T-helper 9 cell (primary cell): ENCODE measurements at regions not wholly inside any gene's neighbourhood (a gene's known extent, or its start where the extent isn't known, plus 50 kb on each side); places are given as distances from the start of the nearest gene placed in this dataset.

Experiments
- DNase-seq: peaks from one replicate; pipeline ENCODE4 v3.0.0-alpha.2; 2020

DNA sequence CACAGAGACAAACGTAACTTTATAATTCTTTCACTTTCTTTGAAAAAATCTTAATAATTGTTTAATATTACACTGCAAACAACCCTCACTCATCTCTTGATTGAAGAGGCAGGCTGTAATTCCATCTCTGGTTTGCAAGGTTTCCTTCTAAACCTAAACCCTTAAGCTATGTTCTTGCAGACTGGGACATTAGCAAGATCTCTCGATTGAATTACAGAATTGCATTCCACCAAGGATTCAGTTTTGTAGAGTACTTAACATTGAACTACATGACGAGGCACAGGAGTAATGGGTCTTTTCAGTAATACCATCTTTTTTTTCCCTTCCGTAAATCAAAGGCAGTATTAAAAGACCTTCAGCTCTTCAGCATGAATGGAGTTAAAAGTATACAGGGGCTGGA is 111.6 kb upstream of the EEF1E1 start:
- no peak for DNase-seq

DNA sequence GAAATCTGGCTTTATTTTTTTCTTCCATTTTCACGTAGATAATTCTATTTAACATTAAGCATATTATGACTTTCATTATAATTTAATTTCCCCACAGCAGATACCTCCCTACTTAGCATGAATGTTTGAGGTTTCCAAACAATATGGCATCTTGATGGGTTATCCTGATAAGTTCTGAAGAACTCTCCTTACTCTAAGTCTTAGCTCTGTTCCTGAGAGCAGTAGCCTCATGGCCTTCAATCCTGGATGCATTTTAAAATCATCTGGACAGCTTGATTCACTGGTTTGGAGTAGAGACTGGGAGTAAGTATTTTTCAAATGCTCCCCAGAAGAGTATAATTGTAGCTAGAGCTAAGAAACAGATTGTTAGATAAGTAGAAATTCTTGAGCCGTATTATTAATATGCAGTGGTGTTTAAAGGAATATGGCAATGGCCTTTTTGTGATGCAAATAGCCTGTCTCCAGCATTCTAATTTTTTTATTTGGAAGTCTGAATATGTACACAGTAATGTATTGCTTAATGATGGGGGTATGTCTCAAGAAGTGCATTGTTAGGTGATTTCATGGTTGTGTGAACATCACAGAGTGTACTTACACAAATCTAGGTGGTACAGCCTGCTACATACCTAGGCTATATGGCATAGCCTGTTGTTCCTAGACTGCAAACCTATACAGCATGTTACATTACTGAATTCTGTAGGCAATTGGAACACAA is 110.5 kb upstream of the EEF1E1 start:
- DNase-seq = no peak

DNA sequence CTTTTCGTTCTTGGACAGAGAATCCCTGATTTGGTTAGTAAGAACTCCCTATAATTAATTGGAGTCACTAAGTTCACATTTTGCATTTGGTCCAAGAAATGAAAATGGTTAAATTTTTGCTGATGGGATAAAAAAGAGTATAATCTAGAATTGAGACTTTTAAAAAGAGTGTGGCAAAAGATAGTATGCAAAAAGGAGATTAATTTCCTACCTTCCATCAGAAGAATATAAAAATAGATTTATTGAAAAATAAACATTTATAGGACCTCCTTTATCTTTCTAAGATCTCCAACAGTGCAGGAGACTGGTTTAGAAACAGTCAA is 105.5 kb upstream of the EEF1E1 start:
- DNase-seq = no peak

DNA sequence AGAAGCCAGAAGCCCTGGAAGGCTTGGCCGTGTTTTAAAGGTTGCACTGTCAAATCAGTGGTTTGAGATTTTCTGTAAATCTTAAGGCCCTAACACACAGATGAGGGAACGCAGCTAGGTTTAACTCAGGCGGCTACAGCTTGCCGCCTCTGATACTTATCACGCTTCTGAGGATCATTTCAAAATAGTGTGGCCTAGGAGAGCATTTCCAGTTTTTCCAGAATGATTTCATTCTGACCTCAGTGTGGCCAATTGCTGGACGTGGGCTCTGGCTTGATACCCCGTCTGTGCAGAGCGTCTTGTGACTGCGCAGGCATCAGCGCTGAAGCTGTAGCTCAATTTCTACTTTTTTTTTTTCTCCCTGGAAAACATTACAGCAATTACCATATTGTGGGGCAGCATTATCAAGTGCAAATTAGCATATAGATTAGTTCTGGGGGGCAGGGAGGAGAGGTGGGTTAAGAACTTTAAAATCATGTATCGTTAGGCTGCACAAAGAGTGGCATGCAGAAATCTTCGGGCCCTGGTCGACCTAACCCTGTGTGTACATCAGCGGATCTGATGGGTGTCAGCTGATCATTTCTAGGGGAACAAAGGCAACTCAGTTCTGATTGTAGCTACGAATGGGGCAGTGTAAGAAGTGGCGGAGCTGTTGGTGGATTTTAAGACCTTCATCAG is 105.0 kb upstream of the EEF1E1 start:
- no peak for DNase-seq

DNA sequence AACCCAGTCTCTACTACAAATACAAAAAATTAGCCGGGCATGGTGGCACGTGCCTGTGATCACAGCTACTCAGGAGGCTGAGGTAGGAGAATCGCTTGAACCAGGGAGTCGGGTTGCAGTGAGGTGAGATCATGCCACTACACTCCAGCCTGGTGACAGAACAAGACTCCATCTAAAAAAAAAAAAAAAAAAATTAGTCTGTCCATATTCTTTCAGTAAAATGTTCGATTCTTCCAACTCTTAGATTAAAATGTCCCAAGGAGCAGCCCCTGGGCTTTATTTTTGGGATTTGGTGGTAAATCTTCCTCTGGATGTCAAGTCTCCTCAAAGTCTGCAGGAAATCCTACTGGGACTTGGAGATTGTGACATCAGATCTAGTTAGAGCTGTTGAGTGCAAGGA is 101.0 kb upstream of the EEF1E1 start:
- DNase-seq = no peak

DNA sequence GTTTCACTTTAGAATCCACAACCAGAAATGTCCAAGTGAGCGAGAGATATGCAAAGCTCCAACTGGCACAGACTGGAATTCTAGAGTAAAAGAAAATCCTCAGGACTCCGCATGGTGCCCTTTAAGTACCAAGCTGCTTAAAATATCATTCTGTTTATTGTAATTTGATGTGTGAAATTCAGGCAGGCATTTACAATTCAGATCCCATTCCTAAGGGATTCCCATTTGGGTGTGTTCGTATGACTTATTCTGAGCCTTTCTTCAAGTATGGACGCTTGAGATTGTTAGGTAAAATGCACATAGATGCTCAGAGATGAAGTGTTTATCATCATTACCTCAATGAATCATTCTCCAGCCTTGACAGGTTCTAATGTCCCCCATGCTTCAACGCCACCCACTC is 99.3 kb upstream of the EEF1E1 start:
- no peak for DNase-seq

DNA sequence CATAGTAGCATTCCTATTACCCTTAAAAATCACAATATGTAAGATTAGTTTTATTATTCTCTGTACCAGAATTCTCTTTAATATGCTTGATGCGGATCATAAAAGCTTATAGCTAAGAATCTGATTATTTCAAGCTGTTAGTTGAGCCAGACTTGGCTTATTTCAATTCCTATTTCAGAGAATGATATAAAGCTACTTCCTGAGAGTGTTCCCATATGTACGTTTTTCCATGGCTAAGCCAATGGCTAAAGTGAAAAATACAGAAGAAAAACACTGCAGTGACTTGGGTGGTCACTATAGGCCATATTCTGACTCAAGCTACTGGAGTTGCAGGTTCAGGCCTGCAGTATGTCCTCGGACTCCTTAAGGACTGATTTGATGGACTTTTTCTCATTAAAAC is 97.9 kb upstream of the EEF1E1 start:
- DNase-seq = no peak

DNA sequence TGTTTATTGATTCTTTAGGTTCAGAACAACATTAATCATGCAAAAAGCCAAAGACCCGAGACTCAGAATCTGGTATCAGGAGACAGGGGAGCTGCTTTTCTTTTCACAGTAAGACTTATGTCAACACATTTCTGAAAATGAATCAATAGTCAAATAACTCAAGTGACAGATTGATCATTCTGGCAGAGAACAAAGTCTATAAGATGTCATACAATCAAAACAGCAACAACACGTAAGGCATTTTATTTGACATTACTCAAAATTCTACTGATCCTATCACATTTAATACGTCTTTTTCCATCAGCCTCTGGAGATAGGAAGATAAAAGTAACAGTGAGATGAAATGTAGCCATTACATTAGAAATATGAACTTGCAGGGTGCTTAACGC is 93.4 kb upstream of the EEF1E1 start:
- DNase-seq = no peak

DNA sequence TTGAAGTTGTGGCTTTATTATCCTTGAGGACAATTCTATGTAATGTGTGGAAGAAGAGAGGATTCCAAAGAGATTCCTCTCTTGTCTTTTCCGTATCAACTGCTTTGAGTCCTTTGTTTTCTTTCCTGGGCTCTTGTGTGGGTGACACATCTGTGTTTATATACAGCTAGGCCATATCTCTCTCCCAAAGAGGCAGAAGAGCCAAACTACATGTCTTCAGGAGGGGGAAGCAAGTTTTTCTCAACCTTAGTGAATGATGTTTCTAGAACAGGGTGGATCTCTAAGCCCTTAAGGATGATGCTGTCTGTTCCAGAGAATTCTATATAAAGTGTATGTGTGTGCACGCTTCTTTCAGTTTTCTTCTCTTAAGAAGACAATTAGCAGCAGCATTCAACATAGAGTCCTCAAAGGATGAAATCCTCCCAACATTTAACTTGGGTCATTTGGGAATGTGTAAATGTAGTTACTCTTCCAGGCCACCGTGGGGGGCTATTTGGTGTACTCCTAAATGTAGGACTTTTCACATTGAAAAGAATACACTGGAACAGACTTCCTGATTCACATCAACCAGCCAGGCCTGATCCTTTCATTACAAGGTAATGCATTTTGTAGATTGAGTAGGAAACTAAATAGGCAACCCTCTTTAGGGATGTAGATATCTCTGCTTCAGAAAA is 92.8 kb upstream of the EEF1E1 start:
- no peak for DNase-seq

DNA sequence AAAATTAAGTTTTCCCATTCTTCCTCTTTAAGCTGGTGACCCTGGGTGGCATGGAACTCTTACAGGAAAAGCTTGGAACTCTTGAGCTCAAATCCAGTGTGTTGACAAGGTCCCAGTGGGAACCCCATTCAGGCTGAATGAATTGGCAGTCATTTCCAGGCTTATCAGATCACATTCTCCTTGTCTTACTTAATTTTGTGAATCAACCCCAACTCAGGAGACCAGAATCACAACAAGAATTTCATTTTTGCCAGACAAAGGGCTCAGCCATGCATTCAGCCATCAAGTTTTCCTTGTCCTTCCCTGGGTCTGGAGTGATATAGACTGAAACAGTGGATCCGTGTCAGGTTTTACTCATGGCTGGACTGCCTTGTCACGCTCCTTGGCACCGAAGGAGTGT is 92.1 kb upstream of the EEF1E1 start:
- no peak for DNase-seq

DNA sequence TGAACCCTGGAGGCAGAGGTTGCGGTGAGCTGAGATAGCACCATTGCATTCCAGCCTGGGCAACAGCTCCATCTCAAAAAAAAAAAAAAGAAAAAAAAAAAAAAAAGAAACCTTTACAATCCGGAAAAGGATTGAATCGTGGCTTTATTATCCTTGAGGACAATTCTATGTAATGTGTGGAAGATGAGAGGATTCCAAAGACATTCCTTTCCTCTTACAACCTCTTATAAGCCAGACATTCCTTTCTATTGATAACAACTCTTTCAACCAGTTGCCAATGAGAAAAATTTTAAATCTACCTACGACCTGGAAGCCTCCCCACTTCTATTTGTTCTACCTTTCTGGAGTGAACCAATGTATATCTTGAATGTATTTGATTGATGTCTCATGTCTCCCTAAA is 91.2 kb upstream of the EEF1E1 start:
- DNase-seq = no peak

DNA sequence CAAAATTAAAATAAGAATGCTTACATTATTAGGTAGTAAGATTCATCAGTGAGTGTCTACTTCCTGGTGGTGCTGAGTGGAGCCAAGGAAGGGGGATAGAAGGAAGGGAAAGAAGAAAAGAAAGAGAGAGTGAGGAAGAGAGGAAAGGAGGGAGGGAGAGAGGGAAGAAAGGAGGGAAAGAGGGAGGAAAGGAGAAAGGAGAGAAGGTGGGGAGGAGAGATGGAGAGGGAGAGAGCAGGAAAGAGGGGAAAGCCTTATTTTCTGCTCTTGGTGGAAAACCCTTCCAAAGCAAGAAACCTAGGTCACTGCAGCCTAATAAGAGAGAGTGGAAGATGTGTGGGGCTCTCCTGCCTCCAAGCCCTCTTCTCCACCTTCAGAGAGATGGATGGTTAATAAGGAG is 90.2 kb upstream of the EEF1E1 start:
- DNase-seq = no peak

DNA sequence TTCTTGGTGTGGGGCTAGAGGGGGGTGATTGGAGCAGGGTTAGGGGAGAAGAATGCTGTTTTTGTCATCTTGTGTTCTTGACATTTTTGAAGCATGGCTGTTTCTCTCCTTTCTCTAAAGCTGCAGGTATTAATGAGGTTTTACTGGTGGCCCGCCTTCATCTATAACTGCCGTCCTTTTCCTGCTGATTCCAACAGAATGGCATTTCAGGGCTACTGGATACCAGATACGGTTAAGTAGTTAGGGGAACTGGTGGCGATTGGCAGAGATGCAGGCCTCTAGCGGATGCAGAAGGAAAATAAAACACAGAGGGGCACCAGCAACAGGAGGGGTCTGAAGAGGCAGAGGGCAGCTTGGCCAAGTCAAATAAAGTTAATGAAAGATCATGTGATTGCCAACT is 89.7 kb upstream of the EEF1E1 start:
- DNase-seq = no peak

DNA sequence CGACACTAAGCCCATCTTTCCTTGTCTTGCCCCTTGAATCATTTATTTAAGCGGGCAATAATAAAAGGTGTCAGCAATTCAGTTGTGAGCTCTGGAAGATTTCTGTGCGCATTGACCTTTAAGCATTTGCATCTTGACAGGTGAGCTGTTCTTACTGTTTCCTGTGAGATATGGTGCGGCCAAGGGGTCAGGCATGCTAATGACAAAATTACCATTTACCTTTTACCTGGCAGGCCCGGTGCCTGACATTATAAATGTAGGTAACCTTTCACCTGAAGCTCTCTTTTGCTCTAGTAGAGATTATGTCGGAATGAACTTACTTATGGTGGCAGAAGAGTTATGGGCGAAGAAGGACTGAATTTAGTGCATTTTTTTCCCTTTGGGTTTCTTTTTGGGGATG is 89.3 kb upstream of the EEF1E1 start:
- no peak for DNase-seq

DNA sequence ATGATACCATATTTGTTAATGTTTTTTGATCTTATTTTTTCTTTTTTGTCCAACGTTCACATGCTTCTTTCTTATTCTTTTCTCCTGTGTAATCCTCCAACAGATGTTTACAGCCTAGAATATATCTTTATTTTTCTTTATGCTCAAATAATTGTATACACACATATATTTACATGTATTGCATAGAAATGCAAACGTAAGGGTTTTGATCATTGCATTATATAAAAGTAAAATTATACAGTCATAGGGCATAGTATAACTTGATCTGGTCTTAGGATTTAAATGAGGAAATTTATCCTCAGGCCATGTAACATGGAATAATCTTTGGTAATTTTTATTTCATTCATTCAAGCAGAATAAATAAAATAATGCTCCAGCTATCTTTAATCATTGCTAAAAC is 84.9 kb upstream of the EEF1E1 start:
- no peak for DNase-seq

DNA sequence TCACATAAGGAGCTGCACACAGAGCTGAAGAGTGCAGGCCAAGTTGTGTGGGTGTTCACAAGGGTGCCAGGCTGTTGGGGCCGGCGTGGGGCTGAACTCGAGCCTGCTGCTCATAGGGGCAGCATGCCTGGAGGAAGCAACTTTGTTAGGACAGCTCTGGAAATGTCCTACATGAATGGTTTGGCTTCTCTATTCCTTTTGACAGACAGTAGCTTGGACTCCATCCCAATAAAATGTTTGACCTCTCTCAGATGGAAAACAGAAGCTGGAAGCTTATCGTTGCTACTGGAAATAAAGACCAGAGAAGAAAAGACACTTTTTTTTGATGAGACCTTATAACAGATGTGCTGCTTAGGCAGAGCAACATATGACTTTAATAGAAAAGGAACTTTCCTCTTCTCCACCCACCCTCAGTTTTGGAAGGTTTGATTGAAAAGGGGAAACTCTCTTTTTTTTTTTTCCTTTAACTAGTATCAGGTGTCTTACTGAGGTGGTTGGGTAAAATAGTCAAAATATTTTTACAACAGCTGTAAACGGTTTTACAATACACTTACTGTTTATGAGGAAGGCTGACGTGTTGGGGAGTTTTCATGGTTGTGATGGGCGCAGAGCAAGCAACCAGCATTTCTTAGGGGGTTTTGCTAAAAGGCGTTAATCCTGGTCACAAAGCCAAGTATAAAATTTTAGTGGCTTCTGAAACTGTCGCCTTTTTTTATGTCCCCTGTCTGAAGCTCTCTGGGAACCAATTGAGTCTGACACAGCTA is 80.7 kb upstream of the EEF1E1 start:
- no peak for DNase-seq

DNA sequence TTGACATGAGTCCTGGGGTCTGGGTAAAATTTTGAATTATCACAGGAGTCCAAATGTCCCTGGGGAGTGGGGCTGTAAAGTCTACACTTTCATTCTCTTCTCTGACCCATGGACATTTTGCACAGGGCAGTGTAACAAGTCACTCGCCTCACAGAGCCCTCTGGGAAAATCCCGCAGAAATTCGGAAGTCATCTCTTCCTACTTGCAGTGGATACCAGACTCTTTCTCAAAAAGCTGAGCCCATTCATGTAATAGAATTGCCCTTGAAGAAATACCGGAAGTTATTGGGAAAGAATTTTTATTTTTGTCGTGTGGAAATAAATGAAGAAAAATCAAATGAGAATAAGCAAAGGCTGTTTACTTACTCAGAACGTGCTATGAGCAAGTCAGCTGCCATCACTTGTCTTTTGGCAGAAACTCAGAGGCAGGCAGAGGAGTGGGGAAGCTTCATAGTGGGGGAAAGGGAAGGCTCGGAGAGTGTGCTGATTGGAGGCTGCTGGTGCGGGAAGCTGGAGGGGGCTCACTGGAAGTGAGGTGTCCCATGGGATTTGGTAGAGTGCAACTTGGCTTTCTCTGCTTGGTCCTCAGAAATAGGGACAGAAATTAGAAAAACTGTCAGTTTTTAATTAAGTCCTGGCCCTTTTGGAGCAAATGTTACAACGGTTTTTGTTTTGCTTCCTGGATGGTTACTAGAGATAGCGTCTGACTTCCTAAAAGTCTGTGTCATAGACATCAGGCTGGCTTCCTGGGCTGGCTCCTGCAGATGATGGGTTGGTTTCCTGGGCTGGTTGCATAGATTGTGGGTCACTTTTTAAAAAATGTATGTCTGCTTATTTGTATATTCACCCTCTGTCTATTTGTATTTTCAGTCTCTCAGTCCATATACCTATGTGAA is 79.8 kb upstream of the EEF1E1 start:
- no peak for DNase-seq

DNA sequence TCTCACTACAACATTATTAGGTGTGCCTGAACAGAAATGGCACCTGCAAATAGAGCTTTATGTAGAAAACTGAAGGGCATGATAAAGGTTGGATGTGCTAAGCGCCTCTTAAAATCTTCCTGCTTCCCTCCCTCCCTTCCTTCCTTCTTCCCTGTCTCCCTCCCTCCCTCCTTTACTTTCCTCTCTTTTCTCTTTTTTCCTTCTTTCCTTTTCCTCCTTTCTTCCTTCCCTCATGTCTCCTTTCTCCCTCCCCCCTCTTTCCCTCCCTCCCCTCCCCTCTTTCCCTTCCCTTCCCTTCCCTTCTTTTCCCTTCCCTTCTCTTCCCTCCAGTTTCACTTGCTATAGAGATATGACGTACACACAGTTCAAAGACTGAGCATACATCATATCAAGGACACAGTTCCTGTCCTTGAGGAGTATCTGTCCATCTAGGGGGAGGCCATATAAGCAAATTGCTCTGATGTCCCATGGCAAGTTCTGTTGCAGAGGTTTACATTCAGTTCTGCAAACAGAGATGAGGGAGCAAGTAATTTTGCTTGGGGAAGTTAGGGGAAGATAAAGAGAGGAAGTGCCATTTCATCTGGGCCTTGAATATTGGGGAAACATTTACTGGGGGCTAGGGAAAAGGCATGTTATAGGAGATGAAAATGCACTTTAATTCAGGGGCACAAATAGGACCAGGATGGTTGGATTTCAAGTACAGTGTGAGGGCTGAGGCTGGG is 79.0 kb upstream of the EEF1E1 start:
- DNase-seq = no peak

DNA sequence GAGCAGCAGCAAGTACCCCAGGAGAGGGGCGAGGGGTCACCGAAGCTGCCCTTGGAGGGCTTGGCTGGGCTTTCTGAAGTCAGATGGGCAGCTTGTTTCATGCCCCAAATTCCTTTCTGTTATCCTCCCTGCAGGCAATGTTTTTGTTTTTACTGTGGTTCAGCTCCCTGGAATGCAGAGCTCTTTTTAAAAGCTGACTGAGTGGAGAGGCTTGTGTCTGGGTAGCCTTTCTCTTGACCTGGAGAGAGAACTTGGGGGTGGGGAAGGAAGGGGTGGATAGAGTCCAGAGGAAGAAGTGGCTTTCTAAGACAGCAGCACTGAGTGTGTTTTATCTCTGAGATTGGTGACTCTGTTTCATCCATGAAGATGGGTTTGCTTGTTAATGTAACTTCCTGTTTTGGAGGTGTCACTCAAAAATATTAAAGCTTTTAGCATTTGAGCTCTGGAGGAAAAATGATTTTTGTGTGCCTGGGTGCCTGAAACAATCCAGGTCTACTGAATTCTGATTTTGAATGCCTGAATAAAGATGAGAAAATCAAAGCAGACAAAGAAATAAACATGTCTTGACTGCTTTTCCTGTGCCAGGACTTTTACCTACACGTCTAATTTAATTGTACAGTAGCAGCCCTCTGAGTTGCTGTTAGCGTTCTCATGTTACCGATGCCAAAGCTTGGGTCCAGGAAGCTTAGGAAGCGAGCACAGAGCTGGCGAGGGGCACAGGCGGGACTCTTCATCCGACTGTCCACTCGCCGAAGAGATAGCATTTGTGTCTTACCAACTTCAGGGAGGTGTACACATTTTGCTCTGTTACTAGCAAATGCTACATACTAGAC is 78.2 kb upstream of the EEF1E1 start:
- no peak for DNase-seq

DNA sequence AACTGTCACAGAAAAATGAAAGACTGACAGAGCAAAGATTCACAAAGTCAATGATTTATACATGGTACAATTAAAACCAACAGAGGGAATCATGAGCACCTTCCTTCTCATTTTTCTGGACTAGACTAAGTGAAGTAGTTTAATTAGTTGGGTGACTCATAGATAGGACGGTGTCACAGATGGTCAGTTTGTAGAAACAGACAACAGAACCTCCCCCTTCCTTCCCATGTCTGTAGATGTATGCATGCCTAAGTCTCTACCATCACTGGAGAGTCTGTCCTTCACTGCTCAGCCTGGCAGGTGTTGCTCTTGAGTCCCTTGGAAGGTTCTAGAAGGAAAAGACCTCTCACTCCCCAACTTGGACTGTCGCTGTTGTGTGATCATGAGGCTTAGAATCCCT is 75.4 kb upstream of the EEF1E1 start:
- DNase-seq = no peak
